Keratinocyte (primary cell): ENCODE measurements at regions not wholly inside any gene's neighbourhood (a gene's known extent, or its start where the extent isn't known, plus 50 kb on each side); places are given as distances from the start of the nearest gene placed in this dataset.

Experiments used
- DNase-seq: peaks from one replicate; pipeline ENCODE4 v3.0.0-alpha.2; 2011; ENCODE audit warnings: low read depth, missing footprints, low spot score
- FAIRE-seq: peaks from 2 replicates; lab custom pipeline; 2011; peaks lifted over from hg19 to GRCh38; lab: Jason Lieb, UNC
- H2AFZ ChIP-seq: 2 replicates; pipeline ENCODE4 v1.6.0; 2012; ENCODE audit warnings: low read length, control low read depth, inconsistent platforms; ENCODE audit not compliant: control insufficient read depth
- H3K27ac ChIP-seq: 2 replicates; pipeline ENCODE4 v1.5.1; 2011; ENCODE audit warnings: low read length; ENCODE audit not compliant: control insufficient read depth, insufficient read depth
- H3K27me3 ChIP-seq: 3 replicates; pipeline ENCODE4 v1.6.0; 2011; ENCODE audit warnings: low read length; ENCODE audit not compliant: control insufficient read depth, insufficient read depth; ENCODE audit errors: extremely low read depth
- H3K36me3 ChIP-seq, 2 experiments: 2 replicates in 1 of 2; 3 replicates in 1 of 2; pipeline ENCODE4 v1.5.1; 2011; ENCODE audit warnings: low read length in 2 of 2, mild to moderate bottlenecking in 1 of 2; ENCODE audit not compliant: control insufficient read depth in 2 of 2, insufficient read depth in 2 of 2; ENCODE audit errors: extremely low read depth in 1 of 2
- H3K4me1 ChIP-seq: 3 replicates; pipeline ENCODE4 v1.5.1; 2011; ENCODE audit warnings: low read length; ENCODE audit not compliant: control insufficient read depth, insufficient read depth; ENCODE audit errors: extremely low read depth
- H3K4me2 ChIP-seq: 3 replicates; pipeline ENCODE4 v1.6.0; 2011; ENCODE audit warnings: low read depth, low read length; ENCODE audit not compliant: control insufficient read depth, insufficient read depth; ENCODE audit errors: extremely low read depth
- H3K4me3 ChIP-seq, 3 experiments: fragments of 200-600 bp in 1 of 3; sonication (generic) in 1 of 3; 2 replicates in 2 of 3; 3 replicates in 1 of 3; pipeline ENCODE4 v1.5.1; 2011 to 2016; ENCODE audit warnings: low read length in 3 of 3, mild to moderate bottlenecking in 3 of 3, control low read depth in 2 of 3, inconsistent platforms in 1 of 3, low read depth in 1 of 3, mixed read lengths in 1 of 3, mixed run types in 1 of 3, moderate library complexity in 1 of 3; ENCODE audit not compliant: control insufficient read depth in 2 of 3, insufficient read depth in 2 of 3; ENCODE audit errors: extremely low read depth in 1 of 3
- H3K79me2 ChIP-seq: 2 replicates; pipeline ENCODE4 v1.6.0; 2012; ENCODE audit warnings: low read length; ENCODE audit not compliant: control insufficient read depth, insufficient read depth
- H3K9ac ChIP-seq: 3 replicates; pipeline ENCODE4 v1.6.0; 2011; ENCODE audit warnings: low read length; ENCODE audit not compliant: control insufficient read depth, insufficient read depth; ENCODE audit errors: extremely low read depth
- H3K9me1 ChIP-seq: 3 replicates; pipeline ENCODE4 v1.6.0; 2011; ENCODE audit warnings: low read length; ENCODE audit not compliant: control insufficient read depth, insufficient read depth; ENCODE audit errors: extremely low read depth
- H3K9me3 ChIP-seq: 2 replicates; pipeline ENCODE4 v1.5.1; 2012; ENCODE audit warnings: low read depth, low read length; ENCODE audit not compliant: control insufficient read depth
- H4K20me1 ChIP-seq: 3 replicates; pipeline ENCODE4 v1.6.0; 2011; ENCODE audit warnings: low read length; ENCODE audit not compliant: control insufficient read depth, insufficient read depth; ENCODE audit errors: extremely low read depth
- EZH2 ChIP-seq: IDR thresholded peaks from one replicate; pipeline ENCODE4 v1.6.1; 2012; ENCODE audit warnings: inconsistent platforms, mild to moderate bottlenecking, low read length, moderate library complexity
- dilution Hi-C: fragments of 300-500 bp; cut with MboI; formaldehyde crosslinking; loops from one replicate; pipeline ENCODE4 v1.7.0; 2020; ENCODE audit warnings: low sequenced_read_pairs; ENCODE audit not compliant: extremely low pct_ligation_motif_present
- TF ChIP-seq, protein P1 (sequence below), 3 experiments: IDR thresholded peaks in 1 of 3; conservative IDR thresholded peaks in 1 of 3; optimal IDR thresholded peaks in 1 of 3; 2 replicates in 2 of 3; 3 replicates in 1 of 3; pipeline versions ENCODE3 to v1.5.1; 2011; ENCODE audit warnings: low read length in 3 of 3, mild to moderate bottlenecking in 3 of 3, moderate library complexity in 2 of 3, control low read depth in 1 of 3, inconsistent platforms in 1 of 3; ENCODE audit not compliant: insufficient read depth in 2 of 3; ENCODE audit errors: extremely low read depth in 1 of 3

- Histone ChIP-seq H3K27me3 (no peaks in the 10 kb centered on the region), H3K9ac (no peak overlapping the region), H3K4me1 (no peaks in the 10 kb centered on the region), H3K27ac (no peak overlapping the region), H3K36me3 (no peaks in the 10 kb centered on the region), H3K9me3 (no peaks in the 10 kb centered on the region), H3K9me1 (no peaks in the 10 kb centered on the region), H2AFZ (no peak overlapping the region), H4K20me1 (no peaks in the 10 kb centered on the region), H3K4me2 (no peak overlapping the region), H3K79me2 (no peaks in the 10 kb centered on the region), H3K4me3 (no peak overlapping the region)
- dilution Hi-C loops = no loop called here
- DNase-seq (no peak), FAIRE-seq (no peak)
- TF ChIP-seq, protein P1, sequence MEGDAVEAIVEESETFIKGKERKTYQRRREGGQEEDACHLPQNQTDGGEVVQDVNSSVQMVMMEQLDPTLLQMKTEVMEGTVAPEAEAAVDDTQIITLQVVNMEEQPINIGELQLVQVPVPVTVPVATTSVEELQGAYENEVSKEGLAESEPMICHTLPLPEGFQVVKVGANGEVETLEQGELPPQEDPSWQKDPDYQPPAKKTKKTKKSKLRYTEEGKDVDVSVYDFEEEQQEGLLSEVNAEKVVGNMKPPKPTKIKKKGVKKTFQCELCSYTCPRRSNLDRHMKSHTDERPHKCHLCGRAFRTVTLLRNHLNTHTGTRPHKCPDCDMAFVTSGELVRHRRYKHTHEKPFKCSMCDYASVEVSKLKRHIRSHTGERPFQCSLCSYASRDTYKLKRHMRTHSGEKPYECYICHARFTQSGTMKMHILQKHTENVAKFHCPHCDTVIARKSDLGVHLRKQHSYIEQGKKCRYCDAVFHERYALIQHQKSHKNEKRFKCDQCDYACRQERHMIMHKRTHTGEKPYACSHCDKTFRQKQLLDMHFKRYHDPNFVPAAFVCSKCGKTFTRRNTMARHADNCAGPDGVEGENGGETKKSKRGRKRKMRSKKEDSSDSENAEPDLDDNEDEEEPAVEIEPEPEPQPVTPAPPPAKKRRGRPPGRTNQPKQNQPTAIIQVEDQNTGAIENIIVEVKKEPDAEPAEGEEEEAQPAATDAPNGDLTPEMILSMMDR (optimal IDR thresholded peaks at IDR 0.05 in 1 of 3, IDR thresholded peaks at IDR 0.05 in 1 of 3, conservative IDR thresholded peaks at IDR 0.05 in 1 of 3; ENCODE audit: extremely low read depth in 1 of 3, insufficient read depth in 2 of 3, low read length in 3 of 3) = no peak
- TF ChIP-seq EZH2 = no peak
Observed at GRCh38 chr12:58090685-58091084, 149.3 kb downstream of the ATP23 start.

GRCh38 chr12:58095002-58095401 lies 153.6 kb downstream of the ATP23 start:
- H3K9me3 ChIP-seq = no peaks in the 10 kb centered on the region
- H4K20me1 ChIP-seq = no peaks in the 10 kb centered on the region
- FAIRE-seq (no peak), DNase-seq (no peak)
- H3K4me2 ChIP-seq = no peak overlapping the region
- H3K9ac ChIP-seq = no peak overlapping the region
- H3K9me1 ChIP-seq = no peaks in the 10 kb centered on the region
- no peaks in the 10 kb centered on the region for H3K79me2 ChIP-seq
- no peak overlapping the region for H3K27ac ChIP-seq
- H3K4me3 ChIP-seq = no peak overlapping the region
- H3K4me1 ChIP-seq = no peaks in the 10 kb centered on the region
- TF ChIP-seq, protein P1 (optimal IDR thresholded peaks at IDR 0.05 in 1 of 3, IDR thresholded peaks at IDR 0.05 in 1 of 3, conservative IDR thresholded peaks at IDR 0.05 in 1 of 3; ENCODE audit: extremely low read depth in 1 of 3, insufficient read depth in 2 of 3, low read length in 3 of 3) = no peak
- no peak for TF ChIP-seq EZH2
- no peaks in the 10 kb centered on the region for H3K36me3 ChIP-seq
- H3K27me3 ChIP-seq = no peaks in the 10 kb centered on the region
- dilution Hi-C loops = no loop called here
- no peak overlapping the region for H2AFZ ChIP-seq
